ENCODE measurements at regions not wholly inside any gene's neighbourhood (a gene's known extent, or its start where the extent isn't known, plus 50 kb on each side); places are given as distances from the start of the nearest gene placed in this dataset.

DNA sequence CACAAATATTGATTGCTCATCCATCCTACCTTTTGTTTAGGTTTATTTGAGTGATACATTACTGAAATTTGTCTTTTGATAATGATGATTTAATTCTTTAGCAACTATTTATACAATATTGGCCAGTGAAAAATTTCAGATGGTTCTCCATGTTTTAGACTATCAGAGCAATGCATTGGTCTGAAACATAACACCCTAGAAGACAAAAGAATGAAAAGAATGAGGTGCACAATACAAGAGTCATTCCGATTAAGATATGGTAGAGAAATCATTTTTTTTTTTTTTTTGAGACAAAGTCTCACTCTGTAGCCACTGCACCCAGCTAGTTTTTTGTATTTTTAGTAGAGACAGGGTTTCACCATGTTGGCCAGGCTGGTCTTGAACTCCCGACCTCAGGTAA is 197.4 kb upstream of the FAM98A start:
- DNase-seq (ENCODE audit: low read depth): no peak
- no peak overlapping the region for H3K4me3 ChIP-seq (ENCODE audit: control insufficient read depth, low read depth, low read length)
- TF ChIP-seq, protein P1, sequence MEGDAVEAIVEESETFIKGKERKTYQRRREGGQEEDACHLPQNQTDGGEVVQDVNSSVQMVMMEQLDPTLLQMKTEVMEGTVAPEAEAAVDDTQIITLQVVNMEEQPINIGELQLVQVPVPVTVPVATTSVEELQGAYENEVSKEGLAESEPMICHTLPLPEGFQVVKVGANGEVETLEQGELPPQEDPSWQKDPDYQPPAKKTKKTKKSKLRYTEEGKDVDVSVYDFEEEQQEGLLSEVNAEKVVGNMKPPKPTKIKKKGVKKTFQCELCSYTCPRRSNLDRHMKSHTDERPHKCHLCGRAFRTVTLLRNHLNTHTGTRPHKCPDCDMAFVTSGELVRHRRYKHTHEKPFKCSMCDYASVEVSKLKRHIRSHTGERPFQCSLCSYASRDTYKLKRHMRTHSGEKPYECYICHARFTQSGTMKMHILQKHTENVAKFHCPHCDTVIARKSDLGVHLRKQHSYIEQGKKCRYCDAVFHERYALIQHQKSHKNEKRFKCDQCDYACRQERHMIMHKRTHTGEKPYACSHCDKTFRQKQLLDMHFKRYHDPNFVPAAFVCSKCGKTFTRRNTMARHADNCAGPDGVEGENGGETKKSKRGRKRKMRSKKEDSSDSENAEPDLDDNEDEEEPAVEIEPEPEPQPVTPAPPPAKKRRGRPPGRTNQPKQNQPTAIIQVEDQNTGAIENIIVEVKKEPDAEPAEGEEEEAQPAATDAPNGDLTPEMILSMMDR (conservative IDR thresholded peaks at IDR 0.05; ENCODE audit: control insufficient read depth, insufficient read depth, low read depth, low read length): no peak

DNA sequence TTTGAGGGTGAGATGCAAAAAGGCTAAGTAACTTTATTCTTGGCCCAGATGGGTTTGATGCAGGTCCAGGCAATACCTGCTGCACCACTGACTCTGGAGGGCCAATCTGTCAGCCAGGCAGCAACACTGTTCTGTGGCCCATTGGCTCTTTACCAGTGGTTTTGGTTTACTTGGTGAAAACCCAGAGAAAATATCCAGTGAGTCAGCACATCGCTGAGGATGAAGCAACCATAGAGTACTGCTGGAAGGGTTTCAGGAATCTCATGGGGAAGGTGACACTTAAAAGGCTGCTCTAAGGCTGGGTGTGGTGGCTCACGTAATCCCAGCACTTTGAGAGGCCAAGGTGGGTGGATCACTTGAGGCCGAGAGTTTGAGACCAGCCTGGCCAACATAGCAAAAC is 192.5 kb upstream of the FAM98A start:
- TF ChIP-seq, protein P1 (conservative IDR thresholded peaks at IDR 0.05; ENCODE audit: control insufficient read depth, insufficient read depth, low read depth, low read length): no peak
- no peak overlapping the region for H3K4me3 ChIP-seq (ENCODE audit: control insufficient read depth, low read depth, low read length)
- DNase-seq (ENCODE audit: low read depth): peak; percentile 83

DNA sequence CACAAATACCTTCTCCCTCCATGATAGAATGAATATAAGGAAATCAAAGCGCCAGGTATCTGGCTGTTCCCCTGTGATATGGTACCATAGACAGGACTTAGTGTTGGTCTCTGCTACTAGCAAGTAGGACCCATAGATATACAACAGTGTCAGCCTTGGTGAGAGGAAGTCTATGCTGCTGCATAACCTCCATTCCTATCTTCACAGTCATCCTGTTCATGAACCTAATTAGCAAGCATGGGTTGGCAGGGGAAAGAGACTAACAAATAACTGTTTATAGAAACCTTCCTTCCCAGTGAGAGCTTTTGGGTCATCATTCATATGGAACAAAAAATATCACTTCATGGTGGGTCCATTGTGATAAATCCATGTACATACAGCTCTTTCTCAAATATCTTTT is 188.9 kb upstream of the FAM98A start:
- TF ChIP-seq, protein P1 (conservative IDR thresholded peaks at IDR 0.05; ENCODE audit: control insufficient read depth, insufficient read depth, low read depth, low read length): no peak
- no peak overlapping the region for H3K4me3 ChIP-seq (ENCODE audit: control insufficient read depth, low read depth, low read length)
- peak; percentile 59 for DNase-seq (ENCODE audit: low read depth)

DNA sequence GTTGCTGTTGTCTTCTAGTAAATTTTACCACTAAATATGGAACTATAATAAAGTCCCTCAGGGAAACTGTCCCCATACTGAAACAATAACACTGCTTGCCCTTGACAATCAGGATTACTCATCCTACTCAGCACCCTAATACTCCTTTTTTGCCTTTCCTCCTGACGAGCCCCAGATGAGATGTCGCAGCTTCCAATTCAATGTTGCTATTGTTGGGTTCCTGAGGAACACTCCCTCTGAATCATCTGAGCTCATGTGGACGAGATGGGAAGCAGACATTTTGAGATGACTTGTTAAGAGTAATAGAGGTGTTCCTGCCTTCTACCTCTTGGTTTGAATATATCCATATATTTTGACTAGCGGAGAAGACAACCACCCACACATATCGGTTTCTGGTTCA is 187.8 kb upstream of the FAM98A start:
- TF ChIP-seq, protein P1 (conservative IDR thresholded peaks at IDR 0.05; ENCODE audit: control insufficient read depth, insufficient read depth, low read depth, low read length): no peak
- no peak overlapping the region for H3K4me3 ChIP-seq (ENCODE audit: control insufficient read depth, low read depth, low read length)
- no peak for DNase-seq (ENCODE audit: low read depth)

DNA sequence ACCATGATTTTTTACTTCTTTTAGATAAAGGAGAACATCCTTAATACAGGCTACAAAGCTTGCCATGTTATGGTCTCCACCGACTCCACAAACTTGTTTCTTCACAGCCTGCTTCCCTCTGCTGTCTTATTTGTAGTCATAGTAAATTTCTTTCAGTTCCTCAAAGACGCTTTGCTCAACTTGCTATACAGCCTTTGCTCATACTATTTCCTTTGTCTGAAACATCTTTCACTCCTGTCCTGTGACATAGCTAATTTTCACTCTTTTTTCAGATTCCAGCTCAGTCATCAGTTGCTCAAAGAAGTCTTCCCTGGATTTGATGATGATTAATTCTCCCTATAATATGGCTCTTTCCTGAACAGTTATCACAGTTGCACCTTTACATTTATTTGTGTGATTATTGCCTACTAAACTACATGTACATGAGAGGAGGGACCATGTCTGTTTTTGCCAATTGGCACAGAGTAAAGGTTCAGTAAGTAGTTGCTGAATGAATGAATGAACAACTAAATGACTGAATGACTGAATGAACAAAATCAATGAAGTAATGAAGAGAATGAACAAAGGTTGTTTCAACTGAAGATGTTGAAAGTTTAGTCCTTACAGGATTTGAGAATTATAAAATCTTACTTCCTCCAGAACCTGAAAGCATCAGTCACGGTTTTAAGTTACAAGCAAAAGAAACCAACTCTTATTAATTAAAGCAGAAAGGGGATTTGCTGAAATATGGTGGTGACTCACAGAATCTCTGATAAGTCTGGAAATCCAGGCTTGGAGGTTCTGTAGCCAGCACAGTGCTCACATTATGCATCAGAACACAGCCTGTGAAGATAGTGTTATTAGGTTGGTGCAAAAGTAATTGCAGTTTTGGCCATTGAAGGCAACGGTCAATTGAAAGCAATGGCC is 186.4 kb upstream of the FAM98A start:
- no peak overlapping the region for H3K4me3 ChIP-seq (ENCODE audit: control insufficient read depth, low read depth, low read length)
- peak; percentile 6 for DNase-seq (ENCODE audit: low read depth)
- TF ChIP-seq, protein P1 (conservative IDR thresholded peaks at IDR 0.05; ENCODE audit: control insufficient read depth, insufficient read depth, low read depth, low read length): no peak

DNA sequence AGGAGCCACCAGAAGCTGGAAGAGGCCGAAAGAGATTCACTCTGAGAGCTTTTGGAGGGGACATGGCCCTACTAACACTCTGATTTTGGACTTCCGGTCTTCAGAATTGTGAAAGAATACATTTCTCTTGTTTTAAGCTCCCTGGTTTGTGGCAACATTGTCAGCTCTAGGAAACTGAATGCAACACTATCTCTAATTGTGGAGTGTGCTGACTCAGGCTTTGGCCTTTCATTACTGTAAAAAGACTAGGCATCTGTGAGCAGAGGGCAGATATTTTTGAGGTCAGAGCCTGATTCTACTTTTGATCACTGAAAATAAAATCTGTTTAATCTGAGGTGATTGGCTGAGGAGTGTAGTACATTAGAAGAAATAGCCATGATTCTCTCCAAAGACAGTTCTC is 185.4 kb upstream of the FAM98A start:
- TF ChIP-seq, protein P1 (conservative IDR thresholded peaks at IDR 0.05; ENCODE audit: control insufficient read depth, insufficient read depth, low read depth, low read length): no peak
- no peak overlapping the region for H3K4me3 ChIP-seq (ENCODE audit: control insufficient read depth, low read depth, low read length)
- DNase-seq (ENCODE audit: low read depth): no peak
